IMR-90 (cell line): ENCODE measurements at regions not wholly inside any gene's neighbourhood (a gene's known extent, or its start where the extent isn't known, plus 50 kb on each side); places are given as distances from the start of the nearest gene placed in this dataset.

ENCODE experiments used
- ATAC-seq: fragments of 200-7000 bp; cut with Tn5 transposase; 2 replicates; pipeline ENCODE4 v1.9.1; 2020; ENCODE audit warnings: low read depth, mild to moderate bottlenecking, moderate library complexity
- BruUV-seq: library from RNA; stranded (reverse); fragments of 400-500 nt; replicated peaks from 2 replicates; lab custom pipeline; 2021; lab: Mats Ljungman, UMichigan
- CTCF ChIA-PET: fragments of 300-600 bp; formaldehyde crosslinking; extraction: SDS; loops from one replicate; lab custom pipeline; 2021; ENCODE audit warnings: antibody characterized with exemption; lab: Yijun Ruan, JAX
- POLR2A ChIA-PET: fragments of 300-600 bp; sonication (Branson Sonifier 250); formaldehyde crosslinking; loops from one replicate; lab custom pipeline; 2022; ENCODE audit warnings: antibody characterized with exemption; ENCODE audit not compliant: unreplicated experiment; lab: Charles Lee
- DNase-seq: peaks from one replicate; pipeline ENCODE4 v3.0.0; 2013
- H2AFZ ChIP-seq: replicated peaks from 2 replicates; pipeline ENCODE3; 2013; ENCODE audit warnings: low read length, mild to moderate bottlenecking; ENCODE audit not compliant: poor library complexity
- H2AK5ac ChIP-seq: 2 replicates; pipeline ENCODE4 v1.6.1; 2013; ENCODE audit warnings: low read depth, low read length, inconsistent platforms
- H2AK9ac ChIP-seq: replicated peaks from 2 replicates; pipeline ENCODE3; 2013; ENCODE audit warnings: mild to moderate bottlenecking, low read depth, low read length, moderate library complexity; ENCODE audit not compliant: poor library complexity
- H2BK120ac ChIP-seq: 2 replicates; pipeline ENCODE4 v1.6.1; 2013; ENCODE audit warnings: low read depth, low read length, inconsistent platforms
- H2BK15ac ChIP-seq: 3 replicates; pipeline ENCODE4 v1.6.1; 2013; ENCODE audit warnings: low read depth, low read length, inconsistent platforms
- H2BK20ac ChIP-seq: 2 replicates; pipeline ENCODE4 v1.6.1; 2013; ENCODE audit warnings: low read depth, mild to moderate bottlenecking, inconsistent platforms, low read length, moderate library complexity
- H2BK5ac ChIP-seq: 2 replicates; pipeline ENCODE4 v1.6.1; 2013; ENCODE audit warnings: mild to moderate bottlenecking, low read depth, low read length, inconsistent platforms; ENCODE audit not compliant: poor library complexity, severe bottlenecking
- H3K14ac ChIP-seq: replicated peaks from 2 replicates; pipeline ENCODE4 v1.6.1; 2013; ENCODE audit warnings: low read depth, low read length, inconsistent platforms
- H3K18ac ChIP-seq: 2 replicates; pipeline ENCODE4 v1.6.1; 2013; ENCODE audit warnings: low read depth, low read length, control low read depth
- H3K23ac ChIP-seq: 2 replicates; pipeline ENCODE4 v1.6.1; 2013; ENCODE audit warnings: low read depth, low read length, inconsistent platforms
- H3K27ac ChIP-seq: 2 replicates; pipeline ENCODE4 v1.5.1; 2013; ENCODE audit warnings: mild to moderate bottlenecking, control low read depth, low read length; ENCODE audit not compliant: insufficient read depth
- H3K27me3 ChIP-seq: 2 replicates; pipeline ENCODE4 v1.6.1; 2013; ENCODE audit warnings: low read length; ENCODE audit not compliant: control insufficient read depth, insufficient read depth
- H3K36me3 ChIP-seq: 2 replicates; pipeline ENCODE4 v1.6.1; 2013; ENCODE audit warnings: low read length, mixed read lengths; ENCODE audit not compliant: control insufficient read depth, insufficient read depth
- H3K4ac ChIP-seq: 2 replicates; pipeline ENCODE4 v1.6.1; 2013; ENCODE audit warnings: low read depth, low read length, inconsistent platforms
- H3K4me1 ChIP-seq: 2 replicates; pipeline ENCODE4 v1.6.1; 2013; ENCODE audit warnings: low read length, mixed read lengths; ENCODE audit not compliant: control insufficient read depth, insufficient read depth
- H3K4me2 ChIP-seq: 2 replicates; pipeline ENCODE4 v1.6.1; 2013; ENCODE audit warnings: low read depth, mild to moderate bottlenecking, control low read depth, low read length, moderate library complexity
- H3K4me3 ChIP-seq: 2 replicates; pipeline ENCODE4 v1.5.1; 2013; ENCODE audit warnings: low read depth, mild to moderate bottlenecking, control low read depth, low read length, moderate library complexity; ENCODE audit not compliant: insufficient read depth
- H3K56ac ChIP-seq: 2 replicates; pipeline ENCODE4 v1.6.1; 2013; ENCODE audit warnings: low read length, inconsistent platforms; ENCODE audit not compliant: insufficient read depth; ENCODE audit errors: extremely low read depth
- H3K79me1 ChIP-seq, 2 experiments: 2 replicates each; pipeline ENCODE4 v1.6.1; 2013; ENCODE audit warnings: low read length in 2 of 2, inconsistent platforms in 1 of 2, low read depth in 1 of 2
- H3K9ac ChIP-seq: 2 replicates; pipeline ENCODE4 v1.6.1; 2013; ENCODE audit warnings: low read depth, low read length, control low read depth
- H3K9me1 ChIP-seq: 2 replicates; pipeline ENCODE4 v1.6.1; 2013; ENCODE audit warnings: low read length, inconsistent platforms; ENCODE audit not compliant: insufficient read depth
- H3K9me3 ChIP-seq: 2 replicates; pipeline ENCODE4 v1.6.1; 2013; ENCODE audit warnings: low read length; ENCODE audit not compliant: control insufficient read depth, insufficient read depth
- H4K20me1 ChIP-seq: 2 replicates; pipeline ENCODE4 v1.6.1; 2013; ENCODE audit warnings: low read length, inconsistent platforms; ENCODE audit not compliant: insufficient read depth
- H4K5ac ChIP-seq: 2 replicates; pipeline ENCODE4 v1.6.1; 2013; ENCODE audit warnings: mild to moderate bottlenecking, low read depth, low read length, control low read depth
- H4K8ac ChIP-seq, 2 experiments: 2 replicates each; pipeline ENCODE4 v1.6.1; 2013; ENCODE audit warnings: low read depth in 2 of 2, low read length in 2 of 2, control low read depth in 1 of 2, inconsistent platforms in 1 of 2
- H4K91ac ChIP-seq: 2 replicates; pipeline ENCODE4 v1.6.1; 2013; ENCODE audit warnings: low read depth, low read length, inconsistent platforms; ENCODE audit not compliant: insufficient read depth
- BHLHE40 ChIP-seq: fragments of 150-350 bp; IDR thresholded peaks from 2 replicates; pipeline ENCODE4 v1.6.1; 2016; ENCODE audit warnings: mild to moderate bottlenecking, low read depth, low read length
- CEBPB ChIP-seq: IDR thresholded peaks from 2 replicates; pipeline ENCODE4 v1.6.1; 2012; ENCODE audit warnings: low read depth, low read length, improper control_type of control experiment
- ELK1 ChIP-seq: fragments of 150-350 bp; IDR thresholded peaks from 2 replicates; pipeline ENCODE4 v1.6.1; 2016; ENCODE audit warnings: low read depth, mild to moderate bottlenecking, low read length, moderate library complexity, borderline replicate concordance
- FOS ChIP-seq: fragments of 150-350 bp; IDR thresholded peaks from 2 replicates; pipeline ENCODE4 v1.6.1; 2016; ENCODE audit warnings: low read depth, low read length
- MAFK ChIP-seq: IDR thresholded peaks from 2 replicates; pipeline ENCODE4 v1.6.1; 2012; ENCODE audit warnings: low read depth, low read length, improper control_type of control experiment
- MAZ ChIP-seq: IDR thresholded peaks from 2 replicates; pipeline ENCODE4 v1.6.1; 2012; ENCODE audit warnings: low read depth, mild to moderate bottlenecking, low read length, improper control_type of control experiment, moderate library complexity, borderline replicate concordance
- MXI1 ChIP-seq: IDR thresholded peaks from 2 replicates; pipeline ENCODE4 v1.6.1; 2012; ENCODE audit warnings: low read depth, mild to moderate bottlenecking, low read length, moderate library complexity, borderline replicate concordance
- NFE2L2 ChIP-seq: fragments of 150-350 bp; IDR thresholded peaks from 2 replicates; pipeline ENCODE4 v1.6.1; 2016; ENCODE audit warnings: low read depth, mild to moderate bottlenecking, low read length
- POLR2A ChIP-seq: IDR thresholded peaks from 2 replicates; pipeline ENCODE4 v1.6.1; 2012; ENCODE audit warnings: mild to moderate bottlenecking, low read depth, low read length
- RAD21 ChIP-seq: IDR thresholded peaks from 2 replicates; pipeline ENCODE4 v1.6.1; 2012; ENCODE audit warnings: low read length, improper control_type of control experiment
- RFX5 ChIP-seq: IDR thresholded peaks from 2 replicates; pipeline ENCODE4 v1.8.0; 2012; ENCODE audit warnings: low read depth, mild to moderate bottlenecking, low read length, moderate library complexity
- SMC3 ChIP-seq: fragments of 150-350 bp; IDR thresholded peaks from 2 replicates; pipeline ENCODE4 v1.6.1; 2016; ENCODE audit warnings: low read depth, mild to moderate bottlenecking, antibody characterized with exemption, low read length, moderate library complexity
- USF2 ChIP-seq: fragments of 150-350 bp; IDR thresholded peaks from 2 replicates; pipeline ENCODE4 v1.6.1; 2017; ENCODE audit warnings: mild to moderate bottlenecking, antibody characterized with exemption, low read length, low read depth
- WGBS, 2 experiments: methylation state at CpG; one replicate each; pipeline versions ENCODE4 v1.1.5 to v1.1.7; 2013; ENCODE audit warnings: missing lambda C conversion rate in 2 of 2; ENCODE audit not compliant: insufficient read length in 1 of 2; ENCODE audit errors: extremely low coverage in 2 of 2; 5-methylcytosine and 5-hydroxymethylcytosine counted together
- dilution Hi-C: fragments of 300-500 bp; cut with HindIII; formaldehyde crosslinking; loops from one replicate; pipeline ENCODE4 v1.14.3; 2018; ENCODE audit warnings: low sequenced_read_pairs; ENCODE audit not compliant: unreplicated experiment
- in situ Hi-C: fragments of 300-500 bp; cut with MboI; formaldehyde crosslinking; loops from 3 replicates; pipeline ENCODE4 v1.14.3; 2019; ENCODE audit warnings: low sequenced_read_pairs, inconsistent platforms, mixed read lengths
- intact Hi-C: fragments of 100-400 bp; cut with micrococcal nuclease; formaldehyde crosslinking; loops from 2 replicates; pipeline ENCODE4 v1.10.0; 2022
- TF ChIP-seq, protein P1 (sequence below): conservative IDR thresholded peaks from 2 replicates; pipeline ENCODE4 v1.5.1; 2012; ENCODE audit warnings: mild to moderate bottlenecking, low read depth, low read length, improper control_type of control experiment

DNA sequence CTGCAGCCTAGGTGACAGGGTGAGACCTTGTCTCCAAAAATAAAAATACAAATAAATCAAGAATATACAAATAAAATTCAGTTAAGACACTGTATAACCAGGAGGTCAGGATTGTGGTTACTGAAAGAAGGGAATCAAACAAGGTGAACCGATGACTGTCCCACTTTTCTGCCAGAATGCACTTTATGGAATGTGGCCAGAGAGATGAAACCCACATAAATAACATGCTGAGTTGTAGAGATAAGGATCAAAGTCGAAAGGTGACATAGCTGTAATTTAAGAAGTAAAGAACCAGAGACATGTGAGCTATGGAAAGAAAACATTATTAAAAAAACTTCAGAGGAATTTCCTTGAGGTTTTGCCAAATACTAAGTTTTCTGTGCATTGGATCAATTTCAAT is 1098.2 kb upstream of the USP15 start:
- CTCF ChIA-PET, result no interaction called here

More for the DNA sequence above, 1098.2 kb upstream of the USP15 start:
- no peak overlapping the region for H4K5ac ChIP-seq
- H2BK15ac ChIP-seq, result no peak overlapping the region
- H2AFZ ChIP-seq, result no peak overlapping the region
- no peak overlapping the region for H3K4me3 ChIP-seq
- H3K9me1 ChIP-seq, result no peaks in the 10 kb centered on the region
- no peaks in the 10 kb centered on the region for H3K79me1 ChIP-seq
- no peaks in the 10 kb centered on the region for H3K36me3 ChIP-seq
- H2BK20ac ChIP-seq, result no peak overlapping the region
- no TSS peak for BruUV-seq
- no peaks in the 10 kb centered on the region for H4K20me1 ChIP-seq
- H2AK9ac ChIP-seq, result no peak overlapping the region
- H3K4me2 ChIP-seq, result no peak overlapping the region
- no peak overlapping the region for H2BK5ac ChIP-seq
- TF ChIP-seq MAZ, result no peak
- no peak for TF ChIP-seq SMC3
- no peak for TF ChIP-seq BHLHE40
- no peak for TF ChIP-seq NFE2L2
- no peak for TF ChIP-seq USF2
- no peak for TF ChIP-seq MAFK
- no peak for TF ChIP-seq RAD21
- no peak for TF ChIP-seq RFX5
- TF ChIP-seq, protein P1, sequence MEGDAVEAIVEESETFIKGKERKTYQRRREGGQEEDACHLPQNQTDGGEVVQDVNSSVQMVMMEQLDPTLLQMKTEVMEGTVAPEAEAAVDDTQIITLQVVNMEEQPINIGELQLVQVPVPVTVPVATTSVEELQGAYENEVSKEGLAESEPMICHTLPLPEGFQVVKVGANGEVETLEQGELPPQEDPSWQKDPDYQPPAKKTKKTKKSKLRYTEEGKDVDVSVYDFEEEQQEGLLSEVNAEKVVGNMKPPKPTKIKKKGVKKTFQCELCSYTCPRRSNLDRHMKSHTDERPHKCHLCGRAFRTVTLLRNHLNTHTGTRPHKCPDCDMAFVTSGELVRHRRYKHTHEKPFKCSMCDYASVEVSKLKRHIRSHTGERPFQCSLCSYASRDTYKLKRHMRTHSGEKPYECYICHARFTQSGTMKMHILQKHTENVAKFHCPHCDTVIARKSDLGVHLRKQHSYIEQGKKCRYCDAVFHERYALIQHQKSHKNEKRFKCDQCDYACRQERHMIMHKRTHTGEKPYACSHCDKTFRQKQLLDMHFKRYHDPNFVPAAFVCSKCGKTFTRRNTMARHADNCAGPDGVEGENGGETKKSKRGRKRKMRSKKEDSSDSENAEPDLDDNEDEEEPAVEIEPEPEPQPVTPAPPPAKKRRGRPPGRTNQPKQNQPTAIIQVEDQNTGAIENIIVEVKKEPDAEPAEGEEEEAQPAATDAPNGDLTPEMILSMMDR, result no peak
- TF ChIP-seq FOS, result no peak
- TF ChIP-seq ELK1, result no peak
- no peak for TF ChIP-seq CEBPB
- TF ChIP-seq POLR2A, result no peak
- TF ChIP-seq MXI1, result no peak
- in situ Hi-C loops, result no loop called here
- H3K4ac ChIP-seq, result no peak overlapping the region
- H3K18ac ChIP-seq, result no peak overlapping the region
- POLR2A ChIA-PET, result no interaction called here
- H3K23ac ChIP-seq, result no peak overlapping the region
- H3K4me1 ChIP-seq, result no peaks in the 10 kb centered on the region
- H3K27me3 ChIP-seq, result no peaks in the 10 kb centered on the region
- intact Hi-C loops, result no loop called here
- H3K56ac ChIP-seq, result no peak overlapping the region
- H3K9me3 ChIP-seq, result peaks cover 4% of the 10 kb centered on the region
- H4K91ac ChIP-seq, result no peak overlapping the region
- H3K14ac ChIP-seq, result no peak overlapping the region
- H4K8ac ChIP-seq, result no peak overlapping the region
- H3K27ac ChIP-seq, result no peak overlapping the region
- no peak overlapping the region for H3K9ac ChIP-seq
- no peak overlapping the region for H2AK5ac ChIP-seq
- dilution Hi-C loops, result no loop called here
- H2BK120ac ChIP-seq, result no peak overlapping the region
- ATAC-seq (no peak), DNase-seq (no peak)
- no CpG with 5 or more reads among the region's 2 CpGs for WGBS, 2 experiments
